Astrocyte (in vitro differentiated cells and primary cell): ENCODE measurements at regions not wholly inside any gene's neighbourhood (a gene's known extent, or its start where the extent isn't known, plus 50 kb on each side); places are given as distances from the start of the nearest gene placed in this dataset.

Experiments
- EZH2 ChIP-seq: IDR thresholded peaks from 2 replicates; pipeline ENCODE4 v1.6.1; 2012; ENCODE audit warnings: mild to moderate bottlenecking, low read length, inconsistent platforms; ENCODE audit not compliant: insufficient read depth
- TF ChIP-seq, protein P1 (sequence below): IDR thresholded peaks from 2 replicates; pipeline ENCODE4 v1.5.1; 2011; ENCODE audit warnings: low read depth, mild to moderate bottlenecking, inconsistent platforms, low read length, moderate library complexity; ENCODE audit not compliant: insufficient read depth

DNA sequence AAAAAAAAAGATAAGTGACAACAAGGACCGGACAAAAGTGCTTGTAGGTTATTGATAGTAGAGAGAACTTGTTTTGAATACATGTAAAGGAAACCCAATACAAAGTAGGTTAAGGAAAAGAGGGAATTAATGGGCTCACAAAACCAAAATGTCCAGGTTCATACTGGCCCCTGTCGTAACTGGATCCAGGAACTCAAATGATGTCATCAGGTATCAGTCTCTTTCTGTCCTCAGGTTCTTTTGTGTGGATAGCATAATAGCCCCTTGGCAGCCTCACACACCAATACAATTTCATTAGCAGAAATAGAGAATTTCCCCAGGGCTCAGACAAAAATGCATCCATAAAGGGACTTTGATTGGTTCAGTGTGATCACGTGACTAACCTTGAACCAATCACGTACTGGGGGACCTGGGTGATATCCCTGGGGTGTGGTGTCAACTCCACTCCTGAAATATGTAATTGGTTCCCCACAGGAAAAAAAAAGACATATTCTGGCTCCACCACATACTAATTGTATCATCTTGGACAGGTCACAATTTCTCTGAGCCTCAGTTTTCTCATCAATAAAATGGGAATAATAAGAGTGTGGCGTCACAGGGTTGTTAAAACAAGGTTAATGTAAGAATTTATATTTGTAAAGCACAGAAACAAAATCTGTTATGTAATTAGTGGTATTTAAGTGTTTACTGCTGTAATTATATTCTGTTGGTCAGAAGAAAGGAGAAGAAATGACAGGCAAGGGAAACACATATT, 174.8 kb downstream of the PDGFRA start:
- TF ChIP-seq, protein P1, sequence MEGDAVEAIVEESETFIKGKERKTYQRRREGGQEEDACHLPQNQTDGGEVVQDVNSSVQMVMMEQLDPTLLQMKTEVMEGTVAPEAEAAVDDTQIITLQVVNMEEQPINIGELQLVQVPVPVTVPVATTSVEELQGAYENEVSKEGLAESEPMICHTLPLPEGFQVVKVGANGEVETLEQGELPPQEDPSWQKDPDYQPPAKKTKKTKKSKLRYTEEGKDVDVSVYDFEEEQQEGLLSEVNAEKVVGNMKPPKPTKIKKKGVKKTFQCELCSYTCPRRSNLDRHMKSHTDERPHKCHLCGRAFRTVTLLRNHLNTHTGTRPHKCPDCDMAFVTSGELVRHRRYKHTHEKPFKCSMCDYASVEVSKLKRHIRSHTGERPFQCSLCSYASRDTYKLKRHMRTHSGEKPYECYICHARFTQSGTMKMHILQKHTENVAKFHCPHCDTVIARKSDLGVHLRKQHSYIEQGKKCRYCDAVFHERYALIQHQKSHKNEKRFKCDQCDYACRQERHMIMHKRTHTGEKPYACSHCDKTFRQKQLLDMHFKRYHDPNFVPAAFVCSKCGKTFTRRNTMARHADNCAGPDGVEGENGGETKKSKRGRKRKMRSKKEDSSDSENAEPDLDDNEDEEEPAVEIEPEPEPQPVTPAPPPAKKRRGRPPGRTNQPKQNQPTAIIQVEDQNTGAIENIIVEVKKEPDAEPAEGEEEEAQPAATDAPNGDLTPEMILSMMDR = no peak
- TF ChIP-seq EZH2 = no peak
